Erythroblast (primary cell): ENCODE measurements at regions not wholly inside any gene's neighbourhood (a gene's known extent, or its start where the extent isn't known, plus 50 kb on each side); places are given as distances from the start of the nearest gene placed in this dataset.

Source experiments
- GATA1 ChIP-seq: IDR thresholded peaks from 2 replicates; pipeline ENCODE4 v1.6.1; 2011; ENCODE audit warnings: low read depth, mild to moderate bottlenecking, control low read depth, low read length, moderate library complexity
- POLR2A ChIP-seq: IDR thresholded peaks from 2 replicates; pipeline ENCODE4 v1.6.1; 2011; ENCODE audit warnings: mild to moderate bottlenecking, low read length

DNA sequence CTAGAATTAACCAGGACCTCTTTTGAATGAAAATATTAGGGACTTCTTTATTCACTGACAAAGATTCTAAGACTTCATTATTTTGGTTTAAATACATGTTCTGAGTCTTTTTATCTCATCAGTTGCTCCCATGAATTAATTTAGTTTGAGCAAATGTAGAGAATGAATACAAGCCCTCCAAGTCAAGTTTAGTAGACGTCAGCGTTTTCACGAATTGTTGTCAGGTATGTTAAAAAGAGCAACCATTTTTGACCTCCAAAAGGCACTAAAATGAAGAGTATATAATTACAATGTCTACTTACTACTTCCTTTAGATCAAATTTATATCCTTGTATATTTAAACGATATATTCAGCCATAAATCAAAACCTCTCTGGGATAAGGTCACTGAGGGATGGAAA is 809.3 kb upstream of the CDH6 start:
- TF ChIP-seq POLR2A (no peak), GATA1 (no peak)
